AML-193 (cell line): ENCODE measurements at regions not wholly inside any gene's neighbourhood (a gene's known extent, or its start where the extent isn't known, plus 50 kb on each side); places are given as distances from the start of the nearest gene placed in this dataset.

Experiments used
- DNase-seq, 2 experiments: peaks; one replicate each; lab custom pipeline; 2025; lab: John Stamatoyannopoulos, UW

- DNase-seq, result no peak
These were observed 761.0 kb upstream of the CXADR start for GRCh38 chr21:16751695-16752474.

GRCh38 chr21:16752475-16752857 is 760.4 kb upstream of the CXADR start:
- no peak for DNase-seq

- DNase-seq, result no peak
These were observed 757.8 kb upstream of the CXADR start for GRCh38 chr21:16755061-16755460.

- DNase-seq, result no peak
These were observed 745.6 kb upstream of the CXADR start for GRCh38 chr21:16767201-16767600.

- no peak for DNase-seq
These were observed 744.7 kb upstream of the CXADR start for GRCh38 chr21:16768096-16768495.

- DNase-seq, result no peak
These were observed 742.6 kb upstream of the CXADR start for GRCh38 chr21:16770266-16770665.

GRCh38 chr21:16773206-16773605 is 739.6 kb upstream of the CXADR start:
- no peak for DNase-seq

GRCh38 chr21:16775076-16775475 is 737.8 kb upstream of the CXADR start:
- DNase-seq, result no peak

GRCh38 chr21:16777041-16777720 is 735.7 kb upstream of the CXADR start:
- no peak for DNase-seq

GRCh38 chr21:16788584-16788983 is 724.3 kb upstream of the CXADR start:
- no peak for DNase-seq

- DNase-seq, result no peak
These were observed 723.2 kb upstream of the CXADR start for GRCh38 chr21:16789636-16790035.

- DNase-seq, result no peak
These were observed 720.7 kb upstream of the CXADR start for GRCh38 chr21:16792101-16792500.

- DNase-seq, result no peak
These were observed 717.9 kb upstream of the CXADR start for GRCh38 chr21:16794950-16795349.

GRCh38 chr21:16796776-16797175 is 716.1 kb upstream of the CXADR start:
- DNase-seq, result no peak

GRCh38 chr21:16797540-16797939 is 715.3 kb upstream of the CXADR start:
- DNase-seq, result no peak

GRCh38 chr21:16797966-16798365 is 714.9 kb upstream of the CXADR start:
- no peak for DNase-seq

GRCh38 chr21:16800536-16801275 is 712.1 kb upstream of the CXADR start:
- no peak for DNase-seq

- DNase-seq, result no peak
These were observed 701.8 kb upstream of the CXADR start for GRCh38 chr21:16811011-16811410.

- no peak for DNase-seq
These were observed 700.9 kb upstream of the CXADR start for GRCh38 chr21:16811970-16812369.

GRCh38 chr21:16815243-16815642 is 697.6 kb upstream of the CXADR start:
- no peak for DNase-seq

GRCh38 chr21:16821588-16821987 is 691.3 kb upstream of the CXADR start:
- no peak for DNase-seq

GRCh38 chr21:16829532-16829931 is 683.3 kb upstream of the CXADR start:
- no peak for DNase-seq

GRCh38 chr21:16832791-16833190 is 680.1 kb upstream of the CXADR start:
- no peak for DNase-seq
